ENCODE measurements at regions not wholly inside any gene's neighbourhood (a gene's known extent, or its start where the extent isn't known, plus 50 kb on each side); places are given as distances from the start of the nearest gene placed in this dataset.

DNA sequence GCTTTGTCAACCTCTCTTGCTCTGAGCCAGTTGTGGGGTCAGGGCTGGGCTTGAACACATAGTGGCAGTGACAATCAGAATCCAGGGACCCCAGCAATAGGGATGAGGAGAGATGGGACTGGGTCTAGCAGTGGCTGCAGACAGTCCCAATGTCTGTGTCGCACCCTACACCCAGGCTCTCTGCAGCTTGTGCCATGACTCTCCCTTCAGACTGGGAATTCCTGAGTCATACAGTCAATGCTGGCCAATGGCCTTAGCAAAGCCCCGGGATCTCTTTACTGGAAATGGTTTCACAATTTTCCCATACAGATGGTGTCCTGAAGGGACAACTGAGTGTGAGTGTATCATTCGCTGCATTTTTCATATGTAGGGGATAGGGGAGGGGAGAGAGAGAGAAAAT lies 74.2 kb upstream of the CELF4 start:
- H3K79me2 ChIP-seq (ENCODE audit: insufficient read depth, low read depth), result no peaks in the 10 kb centered on the region
- TF ChIP-seq, protein P1, sequence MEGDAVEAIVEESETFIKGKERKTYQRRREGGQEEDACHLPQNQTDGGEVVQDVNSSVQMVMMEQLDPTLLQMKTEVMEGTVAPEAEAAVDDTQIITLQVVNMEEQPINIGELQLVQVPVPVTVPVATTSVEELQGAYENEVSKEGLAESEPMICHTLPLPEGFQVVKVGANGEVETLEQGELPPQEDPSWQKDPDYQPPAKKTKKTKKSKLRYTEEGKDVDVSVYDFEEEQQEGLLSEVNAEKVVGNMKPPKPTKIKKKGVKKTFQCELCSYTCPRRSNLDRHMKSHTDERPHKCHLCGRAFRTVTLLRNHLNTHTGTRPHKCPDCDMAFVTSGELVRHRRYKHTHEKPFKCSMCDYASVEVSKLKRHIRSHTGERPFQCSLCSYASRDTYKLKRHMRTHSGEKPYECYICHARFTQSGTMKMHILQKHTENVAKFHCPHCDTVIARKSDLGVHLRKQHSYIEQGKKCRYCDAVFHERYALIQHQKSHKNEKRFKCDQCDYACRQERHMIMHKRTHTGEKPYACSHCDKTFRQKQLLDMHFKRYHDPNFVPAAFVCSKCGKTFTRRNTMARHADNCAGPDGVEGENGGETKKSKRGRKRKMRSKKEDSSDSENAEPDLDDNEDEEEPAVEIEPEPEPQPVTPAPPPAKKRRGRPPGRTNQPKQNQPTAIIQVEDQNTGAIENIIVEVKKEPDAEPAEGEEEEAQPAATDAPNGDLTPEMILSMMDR (conservative IDR thresholded peaks at IDR 0.05; ENCODE audit: low read depth, low read length), result no peak
- H3K27me3 ChIP-seq (ENCODE audit: insufficient read depth, low read depth), result no peaks in the 10 kb centered on the region
- no peaks in the 10 kb centered on the region for H4K20me1 ChIP-seq (ENCODE audit: insufficient read depth)
- H3K27ac ChIP-seq, result no peak overlapping the region
- H3K4me1 ChIP-seq (ENCODE audit: low read depth, poor library complexity, severe bottlenecking), result no peaks in the 10 kb centered on the region
- no peaks in the 10 kb centered on the region for H3K36me3 ChIP-seq (ENCODE audit: insufficient read depth)
- no peak overlapping the region for H3K9ac ChIP-seq
- H3K4me3 ChIP-seq (IDR thresholded peaks at IDR 0.05; ENCODE audit: insufficient read depth, low read depth, low read length), result no peak overlapping the region
- no peak overlapping the region for H2AFZ ChIP-seq (ENCODE audit: low read depth)
- no peak overlapping the region for H3K4me2 ChIP-seq

DNA sequence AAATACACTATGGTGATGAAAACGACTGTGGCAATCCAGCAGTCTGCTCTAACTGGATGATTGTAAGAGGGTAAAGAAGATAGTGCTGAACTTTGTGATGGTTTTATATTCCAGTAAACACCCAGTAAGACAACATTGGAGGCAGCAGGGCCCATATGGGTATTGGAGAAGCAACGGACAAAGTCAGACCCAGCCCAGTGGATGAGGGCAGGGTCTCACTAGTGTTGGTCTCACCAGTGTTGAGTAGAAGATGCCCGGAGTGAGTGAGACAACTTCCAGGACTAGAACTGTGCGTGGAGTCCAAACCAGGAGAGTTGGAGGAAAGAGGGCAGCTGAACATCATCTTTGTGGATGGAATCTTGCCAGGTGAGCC lies 71.9 kb upstream of the CELF4 start:
- Histone ChIP-seq H4K20me1 (ENCODE audit: insufficient read depth) (no peaks in the 10 kb centered on the region), H3K79me2 (ENCODE audit: insufficient read depth, low read depth) (no peaks in the 10 kb centered on the region), H3K9ac (no peak overlapping the region), H3K27ac (no peak overlapping the region), H3K4me1 (ENCODE audit: low read depth, poor library complexity, severe bottlenecking) (no peaks in the 10 kb centered on the region), H3K4me3 (IDR thresholded peaks at IDR 0.05; ENCODE audit: insufficient read depth, low read depth, low read length) (no peak overlapping the region), H3K36me3 (ENCODE audit: insufficient read depth) (no peaks in the 10 kb centered on the region), H2AFZ (ENCODE audit: low read depth) (no peak overlapping the region), H3K4me2 (no peak overlapping the region), H3K27me3 (ENCODE audit: insufficient read depth, low read depth) (no peaks in the 10 kb centered on the region)
- TF ChIP-seq, protein P1 (conservative IDR thresholded peaks at IDR 0.05; ENCODE audit: low read depth, low read length), result no peak

DNA sequence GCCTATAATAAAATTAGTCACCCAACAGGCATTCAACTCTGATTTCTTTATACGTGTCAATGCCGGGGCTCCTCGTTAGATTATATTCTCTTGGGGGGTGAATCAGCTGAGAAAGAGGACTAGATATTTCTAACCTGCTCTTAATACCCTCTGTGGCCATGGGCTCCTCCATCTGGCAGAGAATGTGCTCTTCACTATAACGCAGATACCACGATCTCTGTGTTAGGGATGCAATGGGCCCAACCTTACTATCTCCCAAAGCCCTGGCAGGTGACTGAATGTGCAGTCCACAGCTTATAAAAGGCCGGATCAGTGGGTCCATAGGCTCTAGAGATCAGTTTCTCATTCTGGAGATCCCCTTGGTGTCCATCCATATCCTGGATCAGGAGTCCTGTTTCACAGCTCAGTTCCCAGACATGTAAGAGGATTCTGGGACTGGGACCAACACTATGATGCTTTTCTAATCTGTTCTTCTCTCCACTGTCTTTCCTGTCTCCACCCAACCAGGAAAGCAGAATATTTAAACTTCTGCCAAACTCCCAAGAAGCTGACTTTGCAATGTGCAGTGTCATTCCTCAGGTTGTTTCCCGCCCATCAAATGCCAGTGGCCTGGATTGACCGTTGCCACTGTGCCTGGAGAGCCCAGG lies 71.4 kb upstream of the CELF4 start:
- Histone ChIP-seq H3K27me3 (ENCODE audit: insufficient read depth, low read depth) (no peaks in the 10 kb centered on the region), H2AFZ (ENCODE audit: low read depth) (no peak overlapping the region), H3K36me3 (ENCODE audit: insufficient read depth) (no peaks in the 10 kb centered on the region), H3K27ac (no peak overlapping the region), H3K4me1 (ENCODE audit: low read depth, poor library complexity, severe bottlenecking) (no peaks in the 10 kb centered on the region), H3K4me3 (IDR thresholded peaks at IDR 0.05; ENCODE audit: insufficient read depth, low read depth, low read length) (no peak overlapping the region), H3K9ac (no peak overlapping the region), H4K20me1 (ENCODE audit: insufficient read depth) (no peaks in the 10 kb centered on the region), H3K79me2 (ENCODE audit: insufficient read depth, low read depth) (no peaks in the 10 kb centered on the region), H3K4me2 (no peak overlapping the region)
- TF ChIP-seq, protein P1 (conservative IDR thresholded peaks at IDR 0.05; ENCODE audit: low read depth, low read length), result no peak

DNA sequence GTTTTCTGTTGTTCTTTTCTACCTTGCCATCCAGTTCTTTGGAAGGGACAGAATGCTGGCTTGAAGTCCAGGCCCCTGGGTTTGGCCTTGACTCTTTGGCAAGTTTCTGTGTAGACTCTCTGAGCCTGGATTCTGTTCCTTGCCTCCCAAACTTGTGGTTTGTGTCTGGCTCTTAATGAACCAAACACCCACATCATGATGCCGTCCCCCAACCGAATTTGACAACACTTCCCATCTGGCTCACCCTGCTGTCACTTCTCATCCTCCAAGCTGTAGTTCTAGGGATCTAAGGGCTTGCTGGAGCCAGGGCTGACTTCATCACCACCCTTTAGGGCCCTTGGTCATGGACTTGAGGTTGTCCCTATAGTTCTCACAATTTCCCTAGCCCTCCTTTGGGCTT lies 68.9 kb upstream of the CELF4 start:
- Histone ChIP-seq H3K4me1 (ENCODE audit: low read depth, poor library complexity, severe bottlenecking) (no peaks in the 10 kb centered on the region), H3K79me2 (ENCODE audit: insufficient read depth, low read depth) (no peaks in the 10 kb centered on the region), H3K27ac (no peak overlapping the region), H3K27me3 (ENCODE audit: insufficient read depth, low read depth) (no peaks in the 10 kb centered on the region), H3K9ac (no peak overlapping the region), H3K4me3 (IDR thresholded peaks at IDR 0.05; ENCODE audit: insufficient read depth, low read depth, low read length) (no peak overlapping the region), H3K36me3 (ENCODE audit: insufficient read depth) (no peaks in the 10 kb centered on the region), H3K4me2 (no peak overlapping the region), H2AFZ (ENCODE audit: low read depth) (no peak overlapping the region), H4K20me1 (ENCODE audit: insufficient read depth) (no peaks in the 10 kb centered on the region)
- TF ChIP-seq, protein P1 (conservative IDR thresholded peaks at IDR 0.05; ENCODE audit: low read depth, low read length), result no peak
